Neural progenitor cell (in vitro differentiated cells): ENCODE measurements at regions not wholly inside any gene's neighbourhood (a gene's known extent, or its start where the extent isn't known, plus 50 kb on each side); places are given as distances from the start of the nearest gene placed in this dataset.

Experiments used
- DNase-seq: peaks from one replicate; pipeline ENCODE4 v3.0.0-alpha.2; 2016; ENCODE audit warnings: low spot score
- H2AFZ ChIP-seq: fragments of 200-600 bp; sonication (generic); replicated peaks from 2 replicates; pipeline ENCODE4 v1.6.1; 2016; ENCODE audit warnings: antibody characterized with exemption
- H3F3A ChIP-seq: fragments of 200-600 bp; sonication (generic); 2 replicates; pipeline ENCODE4 v1.6.1; 2016; ENCODE audit warnings: antibody characterized with exemption, low read depth
- H3K27ac ChIP-seq: fragments of 200-600 bp; sonication (generic); 2 replicates; pipeline ENCODE4 v1.5.1; 2016; ENCODE audit warnings: mild to moderate bottlenecking
- H3K27me3 ChIP-seq: fragments of 200-600 bp; sonication (generic); 2 replicates; pipeline ENCODE4 v1.6.1; 2016; ENCODE audit warnings: mild to moderate bottlenecking, moderate library complexity
- H3K36me3 ChIP-seq: fragments of 200-600 bp; sonication (generic); 2 replicates; pipeline ENCODE4 v1.5.1; 2016
- H3K4me1 ChIP-seq: fragments of 200-600 bp; sonication (generic); 2 replicates; pipeline ENCODE4 v1.6.1; 2016; ENCODE audit warnings: mixed run types
- H3K4me2 ChIP-seq: fragments of 200-600 bp; sonication (generic); 2 replicates; pipeline ENCODE4 v1.6.1; 2016
- H3K4me3 ChIP-seq: fragments of 200-600 bp; sonication (generic); 2 replicates; pipeline ENCODE4 v1.5.1; 2016
- H3K79me2 ChIP-seq: fragments of 200-600 bp; sonication (generic); 2 replicates; pipeline ENCODE4 v1.6.1; 2016; ENCODE audit warnings: low read depth
- H3K9ac ChIP-seq: fragments of 200-600 bp; sonication (generic); 2 replicates; pipeline ENCODE4 v1.6.1; 2016
- H3K9me3 ChIP-seq: fragments of 200-600 bp; sonication (generic); 2 replicates; pipeline ENCODE4 v1.5.1; 2016; ENCODE audit warnings: low read depth
- H4K20me1 ChIP-seq: fragments of 200-600 bp; sonication (generic); 2 replicates; pipeline ENCODE4 v1.6.1; 2016; ENCODE audit warnings: low read depth
- H3K27ac Mint-ChIP-seq: 3 replicates; pipeline ENCODE4 v1.8.0; 2021; ENCODE audit warnings: mixed read lengths
- H3K27me3 Mint-ChIP-seq: 2 replicates; pipeline ENCODE4 v1.8.0; 2022; ENCODE audit warnings: low read depth, mild to moderate bottlenecking, inconsistent platforms, moderate library complexity, mixed read lengths; ENCODE audit not compliant: insufficient read depth
- H3K36me3 Mint-ChIP-seq: 3 replicates; pipeline ENCODE4 v1.8.0; 2021; ENCODE audit warnings: mixed read lengths
- H3K4me1 Mint-ChIP-seq: 3 replicates; pipeline ENCODE4 v1.8.0; 2021; ENCODE audit warnings: mixed read lengths
- H3K4me3 Mint-ChIP-seq: 3 replicates; pipeline ENCODE4 v1.8.0; 2021; ENCODE audit warnings: mild to moderate bottlenecking, moderate library complexity, mixed read lengths
- H3K9me3 Mint-ChIP-seq: 3 replicates; pipeline ENCODE4 v1.8.0; 2020; ENCODE audit warnings: mixed read lengths
- CTCF ChIP-seq: fragments of 200-600 bp; sonication (generic); IDR thresholded peaks from 2 replicates; pipeline ENCODE4 v1.5.1; 2017; ENCODE audit warnings: antibody characterized with exemption, mild to moderate bottlenecking
- EZH2 ChIP-seq: fragments of 200-600 bp; sonication (generic); IDR thresholded peaks from 2 replicates; pipeline ENCODE4 v1.6.1; 2017; ENCODE audit warnings: antibody characterized with exemption, mild to moderate bottlenecking, moderate library complexity
- EZH2phosphoT487 ChIP-seq: fragments of 200-600 bp; sonication (generic); IDR thresholded peaks from 2 replicates; pipeline ENCODE4 v1.6.1; 2017; ENCODE audit warnings: antibody characterized with exemption

GRCh38 chr5:4532705-4533080 lies 607.4 kb upstream of the ADAMTS16 start:
- no peak for DNase-seq
- no peaks in the 10 kb centered on the region for H4K20me1 ChIP-seq
- H3K27ac Mint-ChIP-seq = no peak overlapping the region
- no peaks in the 10 kb centered on the region for H3K4me1 Mint-ChIP-seq
- H3F3A ChIP-seq = no peaks in the 10 kb centered on the region
- no peak overlapping the region for H3K9ac ChIP-seq
- no peaks in the 10 kb centered on the region for H3K36me3 Mint-ChIP-seq
- no peak for TF ChIP-seq EZH2
- TF ChIP-seq CTCF = no peak
- no peak for TF ChIP-seq EZH2phosphoT487
- H3K27me3 ChIP-seq = no peaks in the 10 kb centered on the region
- H3K79me2 ChIP-seq = no peaks in the 10 kb centered on the region
- H3K9me3 Mint-ChIP-seq = peaks cover 2% of the 10 kb centered on the region
- H3K4me3 ChIP-seq = no peak overlapping the region
- H3K4me3 Mint-ChIP-seq = no peak overlapping the region
- H3K27me3 Mint-ChIP-seq = peaks cover 4% of the 10 kb centered on the region
- H3K27ac ChIP-seq = no peak overlapping the region
- no peak overlapping the region for H3K4me2 ChIP-seq
- H3K4me1 ChIP-seq = peaks cover 4% of the 10 kb centered on the region
- H3K36me3 ChIP-seq = no peaks in the 10 kb centered on the region
- H3K9me3 ChIP-seq = no peaks in the 10 kb centered on the region
- no peak overlapping the region for H2AFZ ChIP-seq

- Histone ChIP-seq H3K27ac (no peak overlapping the region), H3K79me2 (no peaks in the 10 kb centered on the region), H2AFZ (no peak overlapping the region), H3F3A (no peaks in the 10 kb centered on the region), H3K9ac (no peak overlapping the region), H3K4me3 (no peak overlapping the region), H3K27me3 (no peaks in the 10 kb centered on the region), H3K4me2 (no peak overlapping the region), H4K20me1 (no peaks in the 10 kb centered on the region), H3K36me3 (no peaks in the 10 kb centered on the region), H3K4me1 (peaks cover 4% of the 10 kb centered on the region), H3K9me3 (no peaks in the 10 kb centered on the region)
- Mint-ChIP-seq H3K27ac (no peak overlapping the region), H3K27me3 (peaks cover 4% of the 10 kb centered on the region), H3K36me3 (no peaks in the 10 kb centered on the region), H3K9me3 (peaks cover 2% of the 10 kb centered on the region), H3K4me3 (no peak overlapping the region), H3K4me1 (no peaks in the 10 kb centered on the region)
- TF ChIP-seq CTCF (no peak), EZH2 (no peak), EZH2phosphoT487 (no peak)
- DNase-seq = no peak
These were observed 606.5 kb upstream of the ADAMTS16 start for GRCh38 chr5:4533457-4534105.

GRCh38 chr5:4537489-4537888 lies 602.6 kb upstream of the ADAMTS16 start:
- no peak overlapping the region for H3K9ac ChIP-seq
- H3K79me2 ChIP-seq = no peaks in the 10 kb centered on the region
- Mint-ChIP-seq H3K36me3 (no peaks in the 10 kb centered on the region), H3K4me3 (no peak overlapping the region), H3K27me3 (peaks cover 6% of the 10 kb centered on the region), H3K9me3 (peaks cover 2% of the 10 kb centered on the region), H3K27ac (no peak overlapping the region), H3K4me1 (no peaks in the 10 kb centered on the region)
- no peaks in the 10 kb centered on the region for H3K9me3 ChIP-seq
- no peak overlapping the region for H3K27ac ChIP-seq
- no peak overlapping the region for H3K4me3 ChIP-seq
- no peak overlapping the region for H3K4me2 ChIP-seq
- no peaks in the 10 kb centered on the region for H3F3A ChIP-seq
- no peak for DNase-seq
- no peaks in the 10 kb centered on the region for H4K20me1 ChIP-seq
- TF ChIP-seq EZH2phosphoT487 (no peak), EZH2 (no peak), CTCF (no peak)
- H3K27me3 ChIP-seq = no peaks in the 10 kb centered on the region
- H3K4me1 ChIP-seq = no peaks in the 10 kb centered on the region
- H3K36me3 ChIP-seq = no peaks in the 10 kb centered on the region
- H2AFZ ChIP-seq = no peak overlapping the region
